Suppressor macrophage treated with lipopolysaccharide for 1 hour (primary cell): ENCODE measurements at regions not wholly inside any gene's neighbourhood (a gene's known extent, or its start where the extent isn't known, plus 50 kb on each side); places are given as distances from the start of the nearest gene placed in this dataset.

Experiments used
- DNase-seq, 3 donors: peaks; one replicate each; pipeline ENCODE4 v3.0.0-alpha.2; 2020 to 2022

DNA sequence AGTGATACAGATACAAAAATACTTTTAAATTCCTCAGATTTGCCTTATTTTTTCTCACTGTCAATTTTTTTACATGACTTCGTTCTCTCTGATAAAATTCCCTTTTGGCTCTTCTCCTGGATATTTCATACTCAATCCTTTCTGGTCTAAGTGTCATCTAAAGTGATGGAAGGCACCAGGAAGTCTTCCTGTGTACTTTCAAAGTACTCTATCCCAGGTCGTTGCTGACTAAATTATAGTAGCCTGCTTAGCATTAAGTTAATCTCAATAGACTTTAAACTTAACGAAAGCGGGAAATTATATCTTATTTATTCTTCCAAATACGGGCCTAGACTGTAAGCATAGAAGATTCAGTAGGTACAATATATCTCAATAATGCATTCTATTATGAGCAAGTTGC is 67.8 kb downstream of the CASP12 start:
- no peak for DNase-seq

DNA sequence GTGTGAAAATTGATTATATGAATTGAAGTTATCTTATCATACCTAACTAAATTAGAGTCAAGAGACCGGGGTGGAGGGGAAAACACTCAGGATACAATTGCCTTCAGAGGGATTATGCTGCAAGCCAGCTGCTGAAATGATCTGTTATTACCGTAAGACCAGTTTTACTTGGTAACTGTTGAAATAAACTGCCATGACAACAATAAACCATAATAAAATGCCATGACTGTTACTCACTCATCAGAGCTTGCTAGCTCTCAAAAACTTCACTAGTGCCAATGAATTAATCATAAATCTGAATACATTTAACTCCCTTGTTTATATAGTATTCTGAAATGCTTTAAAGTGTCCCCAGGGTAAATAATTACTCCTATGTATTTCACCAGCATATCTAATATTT is 68.2 kb downstream of the CASP12 start:
- DNase-seq = no peak

DNA sequence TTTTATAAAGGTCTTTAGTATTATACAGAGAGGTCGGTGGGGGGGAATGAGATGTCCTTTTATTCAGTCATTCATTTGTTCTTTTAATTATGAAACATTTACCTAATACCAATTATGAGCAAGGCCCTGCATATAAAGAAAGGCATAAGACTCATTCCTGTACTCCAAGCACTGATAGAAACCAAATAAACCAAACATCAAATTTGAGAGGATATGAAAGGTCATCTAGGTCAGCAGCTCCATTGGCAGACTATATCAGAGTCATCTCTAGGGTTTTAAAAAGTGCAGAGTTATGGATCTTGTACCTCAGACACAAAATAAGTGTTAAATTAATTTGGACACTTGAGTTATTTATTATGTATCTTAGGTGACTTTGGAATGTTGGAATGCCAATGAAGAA is 71.5 kb downstream of the CASP12 start:
- no peak for DNase-seq

DNA sequence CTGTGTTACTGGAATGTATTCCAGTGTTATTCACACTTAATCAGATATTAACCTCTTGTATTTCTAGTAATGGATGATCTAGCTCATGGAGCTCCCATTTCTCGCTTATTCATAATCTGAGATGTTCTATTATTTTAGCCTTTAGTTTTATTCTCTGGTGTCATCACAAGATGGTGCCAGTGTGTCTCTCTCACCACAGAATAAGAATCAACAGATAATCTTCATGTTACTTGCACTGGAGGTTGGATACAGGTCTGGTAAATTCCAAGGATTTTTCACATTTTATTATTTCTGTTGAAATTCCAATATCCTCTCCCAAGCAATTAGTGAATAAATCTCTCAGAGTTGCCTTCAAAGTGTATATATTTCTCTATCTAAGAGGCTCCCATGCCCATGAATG is 74.6 kb downstream of the CASP12 start:
- DNase-seq = peak in 1 of 3 donors; percentile 22

DNA sequence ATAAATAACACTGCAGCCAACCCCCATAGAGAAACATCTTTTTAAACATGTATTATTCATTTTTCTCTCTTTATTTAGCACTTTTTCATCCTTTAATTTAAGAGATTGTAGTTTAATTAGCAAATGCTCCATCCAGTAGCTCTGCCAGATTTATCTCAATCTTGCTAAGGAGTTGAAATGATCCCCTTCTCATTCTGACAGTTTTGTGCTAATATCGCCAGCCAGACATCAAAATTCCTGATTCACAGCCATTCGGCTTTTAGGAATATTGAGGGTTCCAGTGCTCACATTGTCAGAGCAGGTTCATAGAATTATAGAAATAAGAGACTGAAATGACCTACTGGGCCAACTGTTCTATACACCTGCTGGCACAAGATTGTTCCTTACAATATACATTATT is 77.8 kb downstream of the CASP12 start:
- no peak for DNase-seq

DNA sequence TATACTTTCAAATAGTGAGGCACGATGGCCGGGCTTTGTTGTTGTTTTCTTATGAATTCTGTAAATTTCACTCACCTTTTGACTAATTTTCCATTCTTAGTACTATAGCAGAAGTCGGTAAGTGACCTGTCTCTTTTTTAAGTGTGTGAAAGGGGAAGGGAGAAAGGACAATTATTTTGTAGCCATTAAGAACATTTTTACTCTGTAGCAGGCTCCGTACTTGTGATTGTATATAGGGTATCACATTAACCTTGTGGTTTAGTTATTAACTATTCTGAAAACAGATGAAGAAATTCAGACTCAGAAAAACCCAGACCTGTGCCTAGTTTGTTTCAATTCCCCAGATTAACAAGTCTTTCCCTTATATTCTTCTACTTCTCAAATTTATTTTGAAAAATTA is 78.7 kb downstream of the CASP12 start:
- DNase-seq = no peak

DNA sequence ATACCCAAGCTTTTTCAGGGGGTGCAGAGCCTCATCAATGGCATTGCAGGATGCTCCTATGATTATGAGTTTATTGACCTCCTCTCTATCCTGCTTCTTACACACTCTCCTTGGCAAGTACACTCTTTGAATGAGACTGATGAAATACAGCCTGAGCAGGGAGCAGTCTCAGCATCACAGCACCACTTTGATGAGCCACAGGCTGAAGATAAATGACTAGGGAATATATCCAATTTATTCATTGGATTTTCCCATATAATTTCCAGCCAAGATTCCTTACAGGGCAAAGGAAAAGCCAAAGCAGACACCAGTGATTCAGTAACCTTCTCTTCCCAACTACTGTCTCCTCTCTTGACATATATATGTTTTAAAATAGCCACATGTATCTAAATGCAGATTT is 79.2 kb downstream of the CASP12 start:
- DNase-seq = no peak

DNA sequence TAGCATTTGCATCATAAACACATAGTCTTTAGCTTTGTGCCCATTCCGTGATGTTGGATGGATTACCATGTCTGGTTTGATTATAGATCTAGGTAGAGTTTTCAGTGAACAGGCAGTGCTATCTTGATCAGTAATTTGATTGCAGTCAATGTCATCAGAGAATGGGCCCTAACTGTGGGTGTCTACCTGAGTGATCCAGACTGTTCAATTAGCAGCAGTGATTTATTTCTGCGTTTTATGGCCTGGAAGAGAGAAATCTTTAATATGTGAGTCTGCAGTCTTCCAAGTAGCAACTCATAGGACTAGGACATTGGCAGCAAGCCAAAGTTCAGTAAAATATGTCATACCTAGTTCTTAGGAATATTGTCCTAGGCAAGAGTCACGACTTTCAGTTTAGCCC is 80.3 kb downstream of the CASP12 start:
- no peak for DNase-seq

DNA sequence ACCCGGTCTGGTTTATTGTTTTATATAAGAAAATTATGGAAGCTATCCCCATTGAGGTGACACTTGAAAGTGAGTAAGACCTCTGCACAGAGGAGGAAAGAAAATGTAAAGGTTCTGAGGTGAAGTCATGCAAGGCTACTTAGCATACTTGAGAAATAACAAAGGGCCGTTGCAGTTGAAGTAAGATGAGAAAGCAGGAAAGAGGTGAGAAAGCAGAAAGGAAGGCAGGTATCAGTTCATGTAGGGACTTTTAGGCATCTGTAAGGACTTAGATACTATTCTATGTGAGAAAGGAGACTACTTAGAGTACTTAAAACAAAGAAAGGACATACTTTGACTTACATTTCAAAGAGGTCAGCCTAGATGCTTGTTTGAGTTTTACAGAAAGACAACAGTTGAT is 84.7 kb downstream of the CASP12 start:
- no peak for DNase-seq

DNA sequence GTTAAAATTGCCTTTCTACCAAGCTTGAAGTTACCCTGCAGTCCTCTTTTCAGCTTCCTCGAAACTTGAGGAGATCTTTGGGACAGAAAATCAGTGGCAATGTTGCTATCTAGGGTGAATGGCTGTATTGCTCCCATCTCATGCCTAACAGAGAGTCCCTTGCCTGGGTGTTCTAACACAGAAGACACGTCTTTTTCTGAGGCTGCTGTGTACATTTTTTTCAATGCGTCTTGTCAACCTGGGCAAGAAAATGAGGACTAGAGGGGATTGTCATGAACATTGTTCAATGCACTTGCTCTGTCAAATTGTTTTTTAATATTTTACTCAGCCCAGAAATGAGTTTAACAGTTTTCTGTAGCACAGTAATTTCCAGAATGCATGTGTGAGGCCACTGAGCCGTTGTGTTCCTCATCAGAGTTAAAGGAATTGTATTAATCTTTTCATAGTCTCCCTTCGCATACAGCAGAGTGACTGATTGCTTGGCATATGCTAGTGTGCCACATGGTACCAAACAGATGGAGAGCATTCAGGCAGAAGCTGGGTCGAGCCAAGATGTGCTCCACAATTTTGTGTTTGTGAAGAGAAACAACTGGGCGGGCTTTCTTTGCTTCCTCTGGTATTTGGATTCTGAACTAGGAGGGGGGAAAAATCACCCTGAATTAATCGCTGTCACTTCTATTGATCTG is 86.0 kb downstream of the CASP12 start:
- DNase-seq = no peak

DNA sequence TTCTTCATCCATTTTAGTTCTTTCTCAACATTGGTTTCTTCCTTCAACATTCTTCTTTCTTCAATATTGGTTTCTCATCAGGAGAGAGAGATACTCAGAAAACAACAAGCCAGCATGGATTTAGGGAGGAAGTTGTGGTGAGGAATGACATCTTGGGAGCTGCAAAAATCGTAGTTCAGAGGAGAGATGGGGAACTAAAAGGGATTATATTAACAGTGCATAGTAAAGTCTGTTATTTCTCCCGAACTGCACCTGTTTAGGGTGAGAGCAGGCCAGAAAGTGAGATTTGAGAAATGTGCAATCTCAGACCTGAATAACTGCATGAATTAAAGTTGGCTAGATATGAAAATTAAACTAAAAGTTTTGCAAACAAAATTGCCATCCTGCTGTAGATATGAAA is 94.5 kb downstream of the CASP12 start:
- peak; percentile 8 to 24 (median 14) for DNase-seq

DNA sequence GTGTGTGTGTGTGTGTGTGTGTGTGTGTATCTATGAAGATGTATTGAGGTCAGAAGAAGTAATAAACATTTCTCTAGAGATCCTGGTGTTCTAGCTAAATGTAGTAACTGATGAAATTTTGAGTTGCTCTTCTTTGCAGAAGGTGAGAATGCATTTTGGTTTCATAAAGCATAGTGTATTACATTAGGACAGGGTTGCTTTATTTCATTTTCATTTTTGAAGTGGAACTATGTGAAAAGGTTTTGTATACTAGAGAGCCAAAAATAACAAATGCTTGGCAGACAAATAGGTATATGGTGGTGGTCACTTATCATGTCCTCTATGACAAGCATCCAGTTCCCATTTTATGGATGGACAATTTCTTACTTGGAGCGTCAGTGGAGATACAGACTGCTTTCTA is 99.0 kb downstream of the CASP12 start:
- peak in 1 of 3 donors; percentile 2 for DNase-seq

DNA sequence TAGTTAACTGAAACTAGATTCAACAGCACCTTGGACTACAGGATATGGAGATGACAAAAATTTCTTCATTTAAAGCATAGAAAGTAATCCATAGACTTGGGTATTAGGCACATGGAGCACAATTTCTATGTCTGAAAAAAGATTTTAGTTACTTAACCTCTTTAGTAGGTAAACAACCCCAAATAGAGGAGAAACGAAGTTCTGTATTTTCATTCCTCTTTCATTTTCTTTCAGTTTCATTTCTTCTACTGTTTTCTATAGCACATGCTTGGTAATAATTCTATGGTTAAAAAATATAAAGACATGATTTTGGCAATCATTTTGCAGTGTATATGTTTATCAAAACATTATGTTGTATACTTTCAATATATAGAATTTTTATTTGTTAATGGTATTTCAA is 99.5 kb downstream of the CASP12 start:
- peak; percentile 3 to 49 (median 44) for DNase-seq

DNA sequence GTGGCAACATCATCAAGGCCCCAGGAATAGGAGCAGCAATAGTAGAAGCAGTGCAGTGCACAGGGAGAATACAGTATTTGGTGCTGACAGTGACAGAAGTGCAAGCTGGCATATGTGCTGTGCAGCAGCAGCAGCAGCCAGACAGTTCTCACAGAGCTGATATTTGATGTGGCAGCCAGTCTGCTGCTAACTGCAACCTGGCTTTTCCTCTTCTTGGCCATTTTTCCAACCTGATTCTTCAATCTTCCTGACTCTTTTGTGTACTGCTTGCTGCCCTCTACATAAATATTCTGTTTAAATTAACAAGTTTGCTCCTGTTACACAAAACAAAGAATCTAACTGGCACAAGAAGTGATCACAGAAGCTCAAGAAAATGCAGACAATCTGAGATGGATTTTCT is 102.0 kb downstream of the CASP12 start:
- DNase-seq = no peak

DNA sequence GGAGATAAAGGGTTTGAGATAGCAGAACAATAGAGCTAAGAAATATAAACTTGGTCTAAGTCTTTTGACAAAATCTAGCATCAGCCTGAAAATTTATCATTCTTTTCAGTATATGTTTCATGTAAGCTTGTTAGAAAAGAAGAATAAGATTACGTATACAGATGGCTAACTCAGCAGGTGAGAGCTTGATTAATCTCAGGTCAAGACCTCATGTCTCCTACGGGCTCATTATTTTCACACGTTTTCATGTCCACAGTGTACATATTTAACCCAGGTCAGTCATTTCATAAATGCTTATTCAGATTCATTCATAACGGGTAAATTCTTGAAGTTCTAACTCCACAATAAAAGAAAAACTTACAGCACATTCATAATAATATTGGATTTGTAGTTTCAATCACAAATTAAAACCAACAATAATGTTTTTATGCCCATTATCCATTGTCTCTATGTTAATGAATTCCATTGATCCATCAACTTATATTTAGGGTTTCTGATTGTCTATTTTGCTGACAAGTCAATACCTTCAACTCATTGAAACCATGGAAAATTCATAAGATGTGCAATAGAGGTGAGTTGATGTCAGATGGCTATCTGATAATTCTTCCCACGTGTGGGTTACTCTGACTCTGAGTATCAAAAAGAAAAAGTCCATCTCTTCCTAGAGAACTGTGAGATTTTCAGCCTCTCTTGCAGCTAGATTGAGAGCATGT is 102.6 kb downstream of the CASP12 start:
- DNase-seq = no peak

DNA sequence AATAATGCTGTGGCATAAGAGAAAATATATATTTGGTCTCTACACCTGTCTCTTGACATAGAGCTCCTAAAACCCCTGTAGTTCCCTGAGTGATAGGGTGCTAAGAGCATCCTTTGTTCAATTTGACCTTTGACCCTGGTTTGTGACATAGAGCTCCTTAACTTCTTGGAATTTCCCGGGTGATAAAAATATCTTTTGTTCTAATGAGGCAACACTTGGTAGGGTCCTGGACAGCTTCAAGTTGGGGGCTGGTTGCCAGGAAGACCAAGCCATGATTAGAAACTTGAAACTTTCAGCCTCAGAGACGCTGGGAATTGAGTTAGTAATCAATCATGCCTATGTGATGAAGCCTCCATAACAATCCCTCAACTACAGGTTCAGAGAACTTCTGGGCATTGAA is 105.4 kb downstream of the CASP12 start:
- no peak for DNase-seq

DNA sequence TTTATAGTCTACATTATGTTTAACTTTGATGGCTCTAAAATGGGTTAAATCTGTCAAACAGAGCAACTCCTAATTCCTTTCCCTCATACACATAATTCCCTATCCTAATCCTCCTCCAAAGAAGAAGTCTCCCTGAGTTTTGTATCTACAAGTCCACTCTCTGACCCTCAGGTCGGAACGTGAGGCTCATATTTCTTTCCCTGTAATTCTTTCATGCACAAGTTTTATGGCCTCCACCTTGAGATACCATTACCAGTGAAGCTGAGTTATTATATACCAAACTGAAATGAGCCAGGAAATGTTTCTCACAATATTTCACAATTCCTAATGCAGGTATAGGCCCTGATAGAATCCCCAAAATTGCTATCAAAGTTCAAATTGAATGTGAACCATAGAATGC is 106.4 kb downstream of the CASP12 start:
- no peak for DNase-seq

DNA sequence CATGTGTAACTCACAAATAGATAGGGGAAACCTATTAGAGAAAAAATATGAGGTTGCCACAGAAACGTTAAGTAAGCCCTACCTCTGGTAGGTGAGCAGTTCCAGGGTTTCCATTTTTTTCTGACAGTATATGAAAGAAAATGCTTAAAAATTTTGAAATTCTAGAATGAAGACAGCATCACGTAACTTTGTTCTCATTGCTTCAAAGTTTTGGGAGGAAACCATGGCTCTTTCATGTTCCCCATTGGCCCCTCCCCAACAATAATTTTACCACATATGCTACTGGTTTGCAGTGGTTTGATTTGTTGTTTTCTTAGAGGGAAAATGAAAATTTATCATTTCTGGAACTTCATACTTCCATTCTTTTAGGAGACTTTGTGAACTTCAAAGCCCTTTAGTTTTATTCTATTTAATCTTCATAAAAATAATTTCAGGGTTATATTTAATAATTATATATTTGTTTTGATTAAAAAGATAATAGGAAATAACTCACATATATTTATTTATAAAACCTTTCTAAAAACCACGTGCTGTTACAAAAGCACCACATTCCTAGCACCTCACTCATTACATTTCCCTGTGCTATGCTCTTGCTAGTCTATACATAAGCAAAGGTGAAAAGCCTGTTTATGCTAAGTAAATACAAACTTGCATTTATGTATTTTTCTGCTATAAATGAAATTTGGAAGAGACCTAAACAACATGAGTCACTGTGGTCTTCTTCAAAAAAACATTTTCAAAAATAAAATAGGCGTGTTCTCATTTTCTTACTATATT is 113.4 kb downstream of the CASP12 start:
- DNase-seq = no peak

DNA sequence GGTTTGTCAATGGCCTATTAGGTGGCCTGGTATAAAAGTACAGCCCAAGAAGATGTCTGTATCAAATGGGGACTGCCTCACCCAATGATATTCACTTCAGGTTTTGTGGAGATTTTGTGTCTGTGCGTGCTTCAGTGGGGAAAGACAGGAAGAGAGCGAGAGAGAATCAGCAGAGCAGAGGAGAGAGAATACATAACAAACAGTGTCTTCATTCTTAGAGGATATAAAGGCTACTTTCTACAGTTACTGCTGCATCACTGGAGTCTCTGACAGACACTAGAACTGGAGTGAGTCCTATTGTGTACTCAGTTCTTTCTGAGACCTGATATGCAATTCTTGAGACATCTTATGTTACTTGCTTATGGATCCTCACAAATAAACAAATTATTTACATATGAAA is 115.0 kb downstream of the CASP12 start:
- no peak for DNase-seq

DNA sequence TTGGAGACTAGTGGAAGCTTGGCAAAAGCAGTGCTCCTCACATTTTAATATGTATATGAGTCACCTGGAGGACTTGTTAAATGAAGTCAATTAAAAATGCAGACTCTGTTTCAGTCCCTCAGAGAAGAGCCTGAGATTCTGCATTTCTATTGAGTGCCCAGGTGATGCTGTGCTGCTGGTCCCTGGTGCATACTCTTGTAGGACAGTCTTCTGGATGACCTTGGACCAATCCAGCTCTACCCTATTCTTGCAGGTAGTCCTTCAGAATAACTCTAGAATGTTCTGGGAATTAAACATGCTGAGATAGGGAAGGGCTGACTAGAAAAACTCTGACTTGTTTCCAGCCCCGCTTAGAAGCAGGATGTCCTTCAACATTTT is 115.9 kb downstream of the CASP12 start:
- DNase-seq = no peak

DNA sequence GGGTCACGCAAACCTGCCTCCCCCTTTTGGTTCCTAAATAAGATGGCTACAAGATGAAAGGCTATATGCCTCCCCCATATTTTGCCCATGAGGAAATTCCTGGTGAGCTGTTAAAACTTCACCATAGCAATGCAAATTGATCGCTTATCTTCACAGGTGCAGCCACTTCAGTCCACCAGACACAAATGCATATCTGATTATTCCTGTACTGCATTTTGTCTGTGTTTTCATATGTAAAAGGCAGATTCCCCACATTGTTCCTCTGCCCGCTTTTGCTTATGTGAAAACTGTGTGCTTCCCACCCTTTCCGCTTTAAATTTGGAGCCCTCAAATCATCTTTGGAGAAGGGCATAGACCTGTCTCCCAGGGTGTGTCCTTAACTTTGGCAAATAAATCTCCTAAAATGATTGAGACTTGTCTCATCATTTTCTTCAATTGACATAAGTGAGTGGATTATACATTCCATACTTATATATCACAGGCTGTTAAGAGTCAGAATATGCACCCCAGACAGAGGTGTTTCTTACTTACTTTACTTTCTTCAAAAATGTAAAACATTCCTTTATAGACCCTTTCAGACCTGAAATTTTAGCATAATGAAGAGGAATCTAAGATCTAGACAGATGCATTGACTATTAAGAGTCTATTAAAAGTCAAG is 116.4 kb downstream of the CASP12 start:
- no peak for DNase-seq

DNA sequence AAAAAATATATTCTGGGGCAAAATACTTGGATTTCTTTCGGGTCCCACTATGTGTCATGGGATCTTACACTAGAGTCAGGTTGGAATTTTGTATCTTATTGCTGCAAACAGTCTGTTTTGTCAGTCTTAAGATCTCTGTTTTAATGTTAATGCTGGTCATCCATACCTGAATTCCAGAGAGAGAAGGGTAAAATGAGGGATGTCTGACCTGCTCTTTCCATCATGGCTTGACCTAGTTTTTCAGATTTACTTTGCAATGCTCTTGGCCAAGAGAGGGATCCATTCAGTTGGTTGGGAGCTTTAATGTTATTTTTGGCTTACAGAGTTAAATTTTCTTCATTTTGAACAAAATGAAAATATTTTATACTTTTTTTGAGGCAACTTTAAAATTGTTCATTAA is 117.2 kb downstream of the CASP12 start:
- DNase-seq = no peak

DNA sequence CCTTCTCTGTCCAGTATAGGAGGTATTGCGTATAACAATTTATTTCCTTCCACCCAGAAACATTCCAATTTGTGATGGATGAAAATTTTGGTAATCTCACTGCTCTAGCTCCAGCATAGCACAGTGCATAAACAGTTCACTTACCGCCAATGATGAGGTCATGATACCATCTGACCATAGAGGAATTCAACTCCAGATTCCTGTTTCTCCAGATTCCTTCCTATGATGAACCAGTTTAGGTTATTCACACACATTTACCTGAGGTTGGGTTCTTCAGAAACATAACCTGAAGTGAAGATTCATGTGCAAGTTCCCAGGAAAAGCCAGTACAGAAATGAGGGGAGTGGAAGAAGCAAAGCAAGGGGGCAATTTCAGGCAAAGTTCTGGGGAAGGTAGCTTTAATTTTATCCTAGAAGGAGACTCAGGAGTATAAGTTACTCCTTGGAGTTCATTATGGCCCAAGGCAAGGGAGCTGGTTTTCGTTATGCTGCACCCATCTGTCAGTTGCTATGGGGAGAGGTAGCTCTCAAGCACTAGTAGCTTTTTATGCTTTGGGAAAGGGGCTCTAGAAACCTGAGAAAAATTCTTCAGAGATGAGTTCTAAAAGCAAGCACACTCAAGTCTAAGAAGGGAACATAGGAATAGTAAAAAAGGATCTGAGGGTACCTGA is 121.6 kb downstream of the CASP12 start:
- DNase-seq = no peak
